Muscle layer of duodenum (tissue), 2 donors: ENCODE measurements at regions not wholly inside any gene's neighbourhood (a gene's known extent, or its start where the extent isn't known, plus 50 kb on each side); places are given as distances from the start of the nearest gene placed in this dataset.
"Not testable (repeated sequence)": the region's sequence is repeated elsewhere in the genome, so short reads cannot be mapped to it uniquely, and the experiment has no call there.

Experiments used
- H3K27ac ChIP-seq: one replicate; pipeline ENCODE4 v1.7.0; 2013; ENCODE audit warnings: mild to moderate bottlenecking, low read length
- H3K27me3 ChIP-seq: one replicate; pipeline ENCODE4 v1.7.0; 2013; ENCODE audit warnings: low read depth, mild to moderate bottlenecking, control low read depth, low read length
- H3K36me3 ChIP-seq, 2 donors: one replicate each; pipeline ENCODE4 v1.7.0; 2013; ENCODE audit warnings: low read length in 2 of 2, control low read depth in 1 of 2, mild to moderate bottlenecking in 1 of 2; ENCODE audit not compliant: insufficient read depth in 2 of 2, control insufficient read depth in 1 of 2
- H3K4me1 ChIP-seq, 2 donors: one replicate each; pipeline ENCODE4 v1.7.0; 2013; ENCODE audit warnings: low read length in 2 of 2, mild to moderate bottlenecking in 2 of 2, control low read depth in 1 of 2, moderate library complexity in 1 of 2; ENCODE audit not compliant: insufficient read depth in 2 of 2, control insufficient read depth in 1 of 2
- H3K4me3 ChIP-seq, 2 donors: one replicate each; pipeline ENCODE4 v1.7.0; 2013; ENCODE audit warnings: low read length in 2 of 2, low read depth in 1 of 2, mild to moderate bottlenecking in 1 of 2
- H3K9me3 ChIP-seq, 2 donors: one replicate each; pipeline ENCODE4 v1.7.0; 2013; ENCODE audit warnings: low read length in 2 of 2, control low read depth in 1 of 2, mild to moderate bottlenecking in 1 of 2; ENCODE audit not compliant: control insufficient read depth in 1 of 2
- donor health status: healthy.

- Histone ChIP-seq H3K9me3 (no peaks in the 10 kb centered on the region), H3K4me1 (peaks cover 4 to 9% of the 10 kb centered on the region in 2 donors), H3K36me3 (no peaks in the 10 kb centered on the region), H3K27ac (no peak overlapping the region), H3K4me3 (no peak overlapping the region), H3K27me3 (no peaks in the 10 kb centered on the region)
These were observed 201.5 kb downstream of the C9orf50 start for GRCh38 chr9:129419382-129419899.

- H3K27me3 ChIP-seq, result no peaks in the 10 kb centered on the region
- peaks cover 4 to 15% of the 10 kb centered on the region in 2 donors for H3K4me1 ChIP-seq
- H3K9me3 ChIP-seq, result no peaks in the 10 kb centered on the region
- H3K4me3 ChIP-seq, result no peak overlapping the region
- H3K36me3 ChIP-seq, result no peaks in the 10 kb centered on the region
- no peak overlapping the region for H3K27ac ChIP-seq
These were observed 202.4 kb downstream of the C9orf50 start for GRCh38 chr9:129418451-129418850.

- Histone ChIP-seq H3K4me3 (no peak overlapping the region), H3K36me3 (no peaks in the 10 kb centered on the region), H3K27ac (no peak overlapping the region), H3K9me3 (no peaks in the 10 kb centered on the region), H3K27me3 (no peaks in the 10 kb centered on the region), H3K4me1 (peaks cover 7 to 20% of the 10 kb centered on the region in 2 donors)
These were observed 203.9 kb downstream of the C9orf50 start for GRCh38 chr9:129416821-129417539.

GRCh38 chr9:129415942-129416651 is 204.8 kb downstream of the C9orf50 start:
- H3K4me3 ChIP-seq, result no peak overlapping the region
- no peaks in the 10 kb centered on the region for H3K9me3 ChIP-seq
- H3K36me3 ChIP-seq, result no peaks in the 10 kb centered on the region
- H3K27me3 ChIP-seq, result no peaks in the 10 kb centered on the region
- peaks cover 7 to 20% of the 10 kb centered on the region in 2 donors for H3K4me1 ChIP-seq
- no peak overlapping the region for H3K27ac ChIP-seq

DNA sequence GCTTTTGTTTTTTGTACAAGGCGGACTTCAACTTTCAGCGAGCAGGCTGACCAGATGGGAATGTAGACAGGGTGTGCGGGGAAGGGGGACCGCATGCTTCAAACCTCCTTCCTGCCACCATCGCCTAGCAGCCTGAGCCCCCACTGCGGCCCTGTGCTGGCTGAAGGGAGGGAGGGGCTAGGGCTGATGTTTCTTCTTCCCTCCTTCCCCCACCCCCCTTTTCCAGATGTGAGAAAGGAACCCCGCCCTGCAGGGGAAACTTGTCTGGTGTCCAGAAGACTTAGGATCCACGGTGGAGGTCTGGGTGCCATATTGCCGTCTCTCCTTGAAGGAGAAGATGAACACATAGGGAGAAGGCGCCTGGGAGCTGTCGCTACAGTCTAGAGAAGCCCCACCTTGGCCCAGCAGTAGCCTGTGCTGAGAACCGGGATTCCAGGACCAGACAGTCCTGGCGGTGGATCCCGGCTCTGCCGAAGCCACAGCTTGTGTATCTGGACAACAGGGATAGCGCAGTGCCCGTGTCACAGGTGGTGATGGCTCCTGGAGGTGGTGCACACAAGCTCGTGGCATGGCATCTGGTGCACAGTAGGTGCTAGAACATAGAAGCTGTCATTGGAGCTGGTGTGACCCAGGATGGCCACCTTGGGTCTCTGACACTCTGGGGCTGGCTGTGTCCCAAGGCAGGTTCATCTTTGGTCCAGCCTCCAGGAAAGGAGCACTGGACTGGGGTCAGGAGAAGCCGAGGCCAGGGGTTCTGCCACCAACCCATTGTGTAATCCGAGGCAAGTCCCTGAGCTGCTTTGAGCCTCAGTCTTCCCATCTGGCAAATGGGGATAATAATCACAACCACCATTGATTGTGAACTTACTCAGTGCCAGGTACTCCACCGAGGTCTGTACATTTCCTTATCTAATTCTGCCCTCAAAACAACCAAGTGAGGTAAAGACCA is 205.6 kb downstream of the C9orf50 start:
- no peaks in the 10 kb centered on the region for H3K9me3 ChIP-seq
- no peak overlapping the region for H3K4me3 ChIP-seq
- H3K4me1 ChIP-seq, result peaks cover 7 to 20% of the 10 kb centered on the region in 2 donors
- H3K27ac ChIP-seq, result no peak overlapping the region
- no peaks in the 10 kb centered on the region for H3K36me3 ChIP-seq
- no peaks in the 10 kb centered on the region for H3K27me3 ChIP-seq

GRCh38 chr9:129414377-129414992 is 206.4 kb downstream of the C9orf50 start:
- Histone ChIP-seq H3K36me3 (no peaks in the 10 kb centered on the region), H3K9me3 (no peaks in the 10 kb centered on the region), H3K27me3 (no peaks in the 10 kb centered on the region), H3K4me1 (peaks cover 7 to 20% of the 10 kb centered on the region in 2 donors), H3K4me3 (peak overlapping the region; percentile 37 to 57), H3K27ac (peak overlapping the region; percentile 90)

GRCh38 chr9:129413537-129414376 is 207.1 kb downstream of the C9orf50 start:
- H3K4me1 ChIP-seq, result peaks cover 7 to 27% of the 10 kb centered on the region in 2 donors
- peak overlapping the region; percentile 37 to 57 for H3K4me3 ChIP-seq
- H3K9me3 ChIP-seq, result no peaks in the 10 kb centered on the region
- H3K27me3 ChIP-seq, result no peaks in the 10 kb centered on the region
- peak overlapping the region; percentile 96 for H3K27ac ChIP-seq
- H3K36me3 ChIP-seq, result no peaks in the 10 kb centered on the region

DNA sequence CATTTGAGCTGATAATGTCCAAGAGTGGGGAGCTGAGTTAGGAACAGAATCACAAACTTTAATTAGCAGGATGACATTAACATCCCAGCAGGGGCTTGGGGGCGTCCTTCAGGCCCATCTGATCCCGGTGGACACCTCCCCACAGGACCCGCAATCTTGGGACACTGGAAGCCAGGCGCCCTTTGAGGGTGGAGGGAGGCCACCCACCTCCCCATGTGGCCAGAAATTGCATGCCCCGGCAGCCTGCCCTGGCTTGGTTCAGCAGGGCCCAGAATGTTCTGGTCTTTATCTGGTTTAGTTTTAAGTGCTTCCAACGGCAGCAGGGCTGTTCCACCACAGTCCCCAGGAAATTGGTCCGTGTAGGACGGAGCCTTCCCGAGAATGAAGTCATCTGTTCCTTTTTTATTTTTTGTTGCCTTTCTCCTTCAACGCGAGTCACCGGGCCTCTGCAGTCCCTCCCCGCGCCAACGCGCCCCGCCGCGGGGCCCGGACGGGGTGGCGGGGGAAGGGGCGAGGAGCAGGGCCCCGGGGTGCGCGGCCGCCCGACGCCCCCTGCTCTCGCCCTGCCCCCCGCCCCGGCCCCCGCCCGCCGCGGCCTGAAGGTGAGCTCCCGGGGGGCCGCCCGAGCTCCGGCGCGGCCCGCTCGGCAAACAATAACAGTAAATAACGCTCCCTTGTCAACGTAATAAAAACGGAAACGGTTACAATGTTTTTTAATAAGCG is 207.9 kb downstream of the C9orf50 start:
- no peaks in the 10 kb centered on the region for H3K36me3 ChIP-seq
- H3K4me1 ChIP-seq, result peaks cover 7 to 32% of the 10 kb centered on the region in 2 donors
- H3K27me3 ChIP-seq, result no peaks in the 10 kb centered on the region
- H3K9me3 ChIP-seq, result no peaks in the 10 kb centered on the region
- H3K27ac ChIP-seq, result peak overlapping the region; percentile 96
- peak overlapping the region in 1 of 2 donors; percentile 51 for H3K4me3 ChIP-seq

GRCh38 chr9:129412176-129412813 is 208.6 kb downstream of the C9orf50 start:
- H3K4me3 ChIP-seq, H3K27me3 ChIP-seq, H3K9me3 ChIP-seq, H3K36me3 ChIP-seq: not testable (repeated sequence)
- H3K4me1 ChIP-seq, result peaks cover 7 to 32% of the 10 kb centered on the region in 2 donors
- H3K27ac ChIP-seq, result peak overlapping the region; percentile 96
